MM.1S (cell line): ENCODE measurements at regions not wholly inside any gene's neighbourhood (a gene's known extent, or its start where the extent isn't known, plus 50 kb on each side); places are given as distances from the start of the nearest gene placed in this dataset.

ENCODE experiments used
- CTCF ChIP-seq: fragments of 300-600 bp; sonication (generic); IDR thresholded peaks from 2 replicates; pipeline ENCODE4 v1.5.1; 2016; ENCODE audit warnings: antibody characterized with exemption, low read length, mixed read lengths
- EZH2 ChIP-seq: fragments of 300-600 bp; sonication (generic); optimal IDR thresholded peaks from 2 replicates; pipeline ENCODE3; 2017; ENCODE audit warnings: low read depth, mild to moderate bottlenecking, antibody characterized with exemption, low read length, mixed read lengths

- TF ChIP-seq EZH2 (no peak), CTCF (no peak)
Measured at GRCh38 chr13:108146642-108147041, 68.7 kb downstream of the LIG4 start.
